ENCODE measurements at regions not wholly inside any gene's neighbourhood (a gene's known extent, or its start where the extent isn't known, plus 50 kb on each side); places are given as distances from the start of the nearest gene placed in this dataset.

DNA sequence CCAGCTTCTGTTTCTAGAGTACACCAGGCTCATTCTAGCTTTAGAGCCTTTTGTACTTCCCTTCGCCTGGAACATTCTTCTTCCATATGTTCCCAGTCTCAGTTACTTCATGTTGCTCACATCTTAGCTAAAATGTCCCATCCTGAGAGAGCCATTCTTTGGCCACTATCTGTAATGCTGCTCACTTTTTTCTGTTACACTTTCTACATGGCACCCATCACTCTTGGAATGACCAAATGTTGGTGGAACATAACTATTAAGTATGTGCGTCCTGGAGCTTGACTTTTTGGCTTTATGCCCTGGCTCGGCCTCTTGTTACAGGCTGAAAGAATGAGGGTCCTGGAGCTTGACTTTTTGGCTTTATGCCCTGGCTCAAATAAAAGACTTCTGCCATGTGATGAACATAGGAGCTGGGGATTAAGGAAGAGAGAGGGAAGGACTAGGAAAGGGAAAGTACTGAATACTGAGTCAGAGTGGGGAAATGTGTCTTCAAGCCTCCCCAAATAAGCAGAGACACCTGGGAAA is 442.9 kb upstream of the ATP2B1 start:
- Histone ChIP-seq H3K4me3 (no peak overlapping the region), H3K36me3 (no peaks in the 10 kb centered on the region), H3K4me1 (no peaks in the 10 kb centered on the region), H3K9me3 (no peaks in the 10 kb centered on the region), H3K27ac (no peak overlapping the region), H3K27me3 (no peaks in the 10 kb centered on the region)
- intact Hi-C loops (cut with DNase I; ENCODE audit: low total_unique reads) = no loop called here
- 57 to 76% (median 74%) methylated on average over 3 of the region's 3 CpGs for WGBS, 5 donors
- DNase-seq = no peak
- no peak for TF ChIP-seq EP300 (IDR thresholded peaks at IDR 0.05)
- TF ChIP-seq, protein P1, sequence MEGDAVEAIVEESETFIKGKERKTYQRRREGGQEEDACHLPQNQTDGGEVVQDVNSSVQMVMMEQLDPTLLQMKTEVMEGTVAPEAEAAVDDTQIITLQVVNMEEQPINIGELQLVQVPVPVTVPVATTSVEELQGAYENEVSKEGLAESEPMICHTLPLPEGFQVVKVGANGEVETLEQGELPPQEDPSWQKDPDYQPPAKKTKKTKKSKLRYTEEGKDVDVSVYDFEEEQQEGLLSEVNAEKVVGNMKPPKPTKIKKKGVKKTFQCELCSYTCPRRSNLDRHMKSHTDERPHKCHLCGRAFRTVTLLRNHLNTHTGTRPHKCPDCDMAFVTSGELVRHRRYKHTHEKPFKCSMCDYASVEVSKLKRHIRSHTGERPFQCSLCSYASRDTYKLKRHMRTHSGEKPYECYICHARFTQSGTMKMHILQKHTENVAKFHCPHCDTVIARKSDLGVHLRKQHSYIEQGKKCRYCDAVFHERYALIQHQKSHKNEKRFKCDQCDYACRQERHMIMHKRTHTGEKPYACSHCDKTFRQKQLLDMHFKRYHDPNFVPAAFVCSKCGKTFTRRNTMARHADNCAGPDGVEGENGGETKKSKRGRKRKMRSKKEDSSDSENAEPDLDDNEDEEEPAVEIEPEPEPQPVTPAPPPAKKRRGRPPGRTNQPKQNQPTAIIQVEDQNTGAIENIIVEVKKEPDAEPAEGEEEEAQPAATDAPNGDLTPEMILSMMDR (IDR thresholded peaks at IDR 0.05) = no peak
- TF ChIP-seq POLR2A (IDR thresholded peaks at IDR 0.05) = no peak
- no peak for TF ChIP-seq POLR2AphosphoS5 (IDR thresholded peaks at IDR 0.05)

DNA sequence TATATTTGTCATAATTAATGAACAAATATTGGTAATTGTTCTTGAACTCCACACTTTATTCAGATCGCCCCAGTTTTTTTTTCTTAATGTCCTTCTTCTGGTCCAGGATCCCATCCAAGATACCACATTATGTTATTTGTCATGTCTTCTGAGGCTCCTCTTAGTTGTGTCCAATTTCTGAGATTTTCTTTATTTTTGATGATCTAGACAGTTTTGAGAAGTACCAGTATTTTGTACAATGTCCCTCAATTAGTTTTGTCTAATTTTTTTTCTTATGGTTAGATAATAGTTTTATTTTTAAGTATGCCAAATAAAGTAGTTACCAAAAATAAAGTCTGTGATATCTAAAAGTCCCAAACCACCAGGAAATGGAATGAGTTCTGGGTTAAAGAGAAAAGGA is 440.8 kb upstream of the ATP2B1 start:
- intact Hi-C loops (cut with DNase I; ENCODE audit: low total_unique reads) = no loop called here

GRCh38 chr12:90129366-90130030 is 420.9 kb upstream of the ATP2B1 start:
- no peaks in the 10 kb centered on the region for H3K9me3 ChIP-seq
- TF ChIP-seq, protein P1 (IDR thresholded peaks at IDR 0.05) = no peak
- TF ChIP-seq EP300 (IDR thresholded peaks at IDR 0.05) (no peak), POLR2AphosphoS5 (IDR thresholded peaks at IDR 0.05) (no peak), POLR2A (IDR thresholded peaks at IDR 0.05) (no peak)
- WGBS, 5 donors = 45 to 59% (median 50%) methylated on average over 4 of the region's 4 CpGs
- no peaks in the 10 kb centered on the region for H3K4me1 ChIP-seq
- H3K27me3 ChIP-seq = no peaks in the 10 kb centered on the region
- no peaks in the 10 kb centered on the region for H3K36me3 ChIP-seq
- DNase-seq = peak in 1 of 2 donors; percentile 12
- H3K4me3 ChIP-seq = no peak overlapping the region
- no peak overlapping the region for H3K27ac ChIP-seq
- intact Hi-C loops (cut with DNase I; ENCODE audit: low total_unique reads) = no loop called here

More for the DNA sequence above, 440.8 kb upstream of the ATP2B1 start:
- DNase-seq = no peak
- 88 to 98% (median 97%) methylated on average over 1 of the region's 1 CpG for WGBS, 5 donors
- Histone ChIP-seq H3K4me3 (no peak overlapping the region), H3K9me3 (no peaks in the 10 kb centered on the region), H3K27ac (no peak overlapping the region), H3K36me3 (no peaks in the 10 kb centered on the region), H3K4me1 (no peaks in the 10 kb centered on the region), H3K27me3 (no peaks in the 10 kb centered on the region)
- TF ChIP-seq EP300 (IDR thresholded peaks at IDR 0.05) (no peak), POLR2A (IDR thresholded peaks at IDR 0.05) (no peak), POLR2AphosphoS5 (IDR thresholded peaks at IDR 0.05) (no peak)
- TF ChIP-seq, protein P1 (IDR thresholded peaks at IDR 0.05) = no peak

GRCh38 chr12:90128526-90128925 is 419.9 kb upstream of the ATP2B1 start:
- Histone ChIP-seq H3K4me1 (no peaks in the 10 kb centered on the region), H3K4me3 (no peak overlapping the region), H3K9me3 (no peaks in the 10 kb centered on the region), H3K27ac (no peak overlapping the region), H3K27me3 (no peaks in the 10 kb centered on the region), H3K36me3 (no peaks in the 10 kb centered on the region)
- 63 to 79% (median 70%) methylated on average over 4 of the region's 4 CpGs for WGBS, 5 donors
- intact Hi-C loops (cut with DNase I; ENCODE audit: low total_unique reads) = no loop called here
- DNase-seq = no peak
- TF ChIP-seq, protein P1 (IDR thresholded peaks at IDR 0.05) = no peak
- no peak for TF ChIP-seq EP300 (IDR thresholded peaks at IDR 0.05)
- no peak for TF ChIP-seq POLR2AphosphoS5 (IDR thresholded peaks at IDR 0.05)
- no peak for TF ChIP-seq POLR2A (IDR thresholded peaks at IDR 0.05)

All from stomach (tissue), 8 donors.